Nucleus accumbens (tissue), 56 donors: ENCODE measurements at regions not wholly inside any gene's neighbourhood (a gene's known extent, or its start where the extent isn't known, plus 50 kb on each side); places are given as distances from the start of the nearest gene placed in this dataset.
A peak's percentile ranks its signal among the peaks of the same experiment; 100 is the strongest.

Experiments
- DNase-seq, 56 donors: peaks; one replicate each; lab custom pipeline; 2025; lab: John Stamatoyannopoulos, UW

GRCh38 chr1:72705921-72706320 is 423.6 kb upstream of the NEGR1 start:
- peak in 5 of 56 donors; percentile 2 to 38 (median 5) for DNase-seq

GRCh38 chr1:72704841-72705477 is 422.6 kb upstream of the NEGR1 start:
- DNase-seq: no peak

- DNase-seq: no peak
Measured at GRCh38 chr1:72697410-72697809, 415.1 kb upstream of the NEGR1 start.

GRCh38 chr1:72693899-72694298 is 411.6 kb upstream of the NEGR1 start:
- no peak for DNase-seq

GRCh38 chr1:72693376-72693775 is 411.0 kb upstream of the NEGR1 start:
- DNase-seq: no peak

- DNase-seq: no peak
Measured at GRCh38 chr1:72690871-72691270, 408.5 kb upstream of the NEGR1 start.

GRCh38 chr1:72678683-72679082 is 396.3 kb upstream of the NEGR1 start:
- DNase-seq: no peak

- no peak for DNase-seq
Measured at GRCh38 chr1:72670902-72671301, 388.6 kb upstream of the NEGR1 start.

- no peak for DNase-seq
Measured at GRCh38 chr1:72662918-72663317, 380.6 kb upstream of the NEGR1 start.

- no peak for DNase-seq
Measured at GRCh38 chr1:72650843-72651435, 368.6 kb upstream of the NEGR1 start.

GRCh38 chr1:72649991-72650390 is 367.7 kb upstream of the NEGR1 start:
- peak in 3 of 56 donors; percentile 1 to 3 (median 3) for DNase-seq

- DNase-seq: no peak
Measured at GRCh38 chr1:72649211-72649888, 367.0 kb upstream of the NEGR1 start.

GRCh38 chr1:72648465-72648864 is 366.1 kb upstream of the NEGR1 start:
- DNase-seq: no peak

GRCh38 chr1:72643142-72643541 is 360.8 kb upstream of the NEGR1 start:
- no peak for DNase-seq

- DNase-seq: no peak
Measured at GRCh38 chr1:72637593-72637992, 355.3 kb upstream of the NEGR1 start.

- DNase-seq: no peak
Measured at GRCh38 chr1:72636631-72637030, 354.3 kb upstream of the NEGR1 start.

GRCh38 chr1:72635719-72636118 is 353.4 kb upstream of the NEGR1 start:
- DNase-seq: no peak

GRCh38 chr1:72634946-72635345 is 352.6 kb upstream of the NEGR1 start:
- no peak for DNase-seq

GRCh38 chr1:72631449-72631848 is 349.1 kb upstream of the NEGR1 start:
- DNase-seq: no peak

- peak in 18 of 56 donors; percentile 2 to 24 (median 6) for DNase-seq
Measured at GRCh38 chr1:72623299-72623708, 341.0 kb upstream of the NEGR1 start.

- DNase-seq: no peak
Measured at GRCh38 chr1:72620453-72620852, 338.1 kb upstream of the NEGR1 start.

- DNase-seq: no peak
Measured at GRCh38 chr1:72606216-72606810, 324.0 kb upstream of the NEGR1 start.
